GM18907 (cell line): ENCODE measurements at regions not wholly inside any gene's neighbourhood (a gene's known extent, or its start where the extent isn't known, plus 50 kb on each side); places are given as distances from the start of the nearest gene placed in this dataset.

Source experiments
- ATAC-seq: cut with Tn5 transposase; IDR thresholded peaks from one replicate; pipeline ENCODE4 v1.9.1; 2021; ENCODE audit warnings: mild to moderate bottlenecking, moderate library complexity; ENCODE audit not compliant: unreplicated experiment

- ATAC-seq = no peak
Observed at GRCh38 chr1:199307496-199308264, 668.8 kb downstream of the PTPRC start.

GRCh38 chr1:199308349-199308846 lies 669.6 kb downstream of the PTPRC start:
- peak; percentile 57 for ATAC-seq

GRCh38 chr1:199310708-199311107 lies 671.9 kb downstream of the PTPRC start:
- no peak for ATAC-seq

GRCh38 chr1:199311478-199312262 lies 672.8 kb downstream of the PTPRC start:
- ATAC-seq = no peak

GRCh38 chr1:199312626-199313025 lies 673.8 kb downstream of the PTPRC start:
- ATAC-seq = no peak

- ATAC-seq = no peak
Observed at GRCh38 chr1:199313444-199313843, 674.6 kb downstream of the PTPRC start.

GRCh38 chr1:199319341-199319740 lies 680.5 kb downstream of the PTPRC start:
- no peak for ATAC-seq

- ATAC-seq = no peak
Observed at GRCh38 chr1:199322278-199322677, 683.4 kb downstream of the PTPRC start.

- ATAC-seq = no peak
Observed at GRCh38 chr1:199333180-199333579, 694.3 kb upstream of the NR5A2 start.

- no peak for ATAC-seq
Observed at GRCh38 chr1:199335496-199335895, 692.0 kb upstream of the NR5A2 start.

- ATAC-seq = no peak
Observed at GRCh38 chr1:199336745-199337640, 690.5 kb upstream of the NR5A2 start.

- no peak for ATAC-seq
Observed at GRCh38 chr1:199338760-199339159, 688.8 kb upstream of the NR5A2 start.

- no peak for ATAC-seq
Observed at GRCh38 chr1:199352351-199352750, 675.2 kb upstream of the NR5A2 start.

GRCh38 chr1:199353906-199354305 lies 673.6 kb upstream of the NR5A2 start:
- ATAC-seq = no peak

- ATAC-seq = no peak
Observed at GRCh38 chr1:199356561-199356960, 670.9 kb upstream of the NR5A2 start.

- no peak for ATAC-seq
Observed at GRCh38 chr1:199357599-199357998, 669.9 kb upstream of the NR5A2 start.

- ATAC-seq = no peak
Observed at GRCh38 chr1:199362996-199363395, 664.5 kb upstream of the NR5A2 start.

GRCh38 chr1:199373139-199373538 lies 654.4 kb upstream of the NR5A2 start:
- ATAC-seq = no peak

GRCh38 chr1:199377211-199377610 lies 650.3 kb upstream of the NR5A2 start:
- ATAC-seq = no peak

- ATAC-seq = no peak
Observed at GRCh38 chr1:199383793-199384192, 643.7 kb upstream of the NR5A2 start.

GRCh38 chr1:199394856-199395255 lies 632.7 kb upstream of the NR5A2 start:
- no peak for ATAC-seq
